HepG2 (cell line): ENCODE measurements at regions not wholly inside any gene's neighbourhood (a gene's known extent, or its start where the extent isn't known, plus 50 kb on each side); places are given as distances from the start of the nearest gene placed in this dataset.

Source experiments
- ATAC-seq: fragments of 200-7000 bp; cut with Tn5 transposase; 3 replicates; pipeline ENCODE4 v1.9.1; 2020; ENCODE audit warnings: mild to moderate bottlenecking, moderate library complexity
- BruUV-seq: library from RNA; stranded (reverse); fragments of 400-500 nt; replicated peaks from 2 replicates; lab custom pipeline; 2021; lab: Mats Ljungman, UMichigan
- CTCF ChIA-PET: fragments of 300-600 bp; formaldehyde crosslinking; extraction: SDS; loops from one replicate; lab custom pipeline; 2021; ENCODE audit warnings: low total read pairs, inconsistent platforms, low intra/inter-chr PET ratio; lab: Yijun Ruan, JAX
- POLR2A ChIA-PET: fragments of 350-600 bp; sonication (Branson Sonifier 250); formaldehyde crosslinking; loops from one replicate; lab custom pipeline; 2020; ENCODE audit warnings: antibody characterized with exemption, inconsistent platforms; lab: Yijun Ruan, JAX
- DNase-seq: peaks from one replicate; pipeline ENCODE4 v3.0.0-alpha.2; 2015; ENCODE audit warnings: low spot score
- FAIRE-seq: peaks from 3 replicates; lab custom pipeline; 2011; peaks lifted over from hg19 to GRCh38; lab: Jason Lieb, UNC
- H2AFZ ChIP-seq: one replicate; pipeline ENCODE4 v1.6.1; 2011; ENCODE audit warnings: low read length, inconsistent platforms
- H3K27ac ChIP-seq: fragments of 300-600 bp; 3 replicates; pipeline ENCODE4 v1.8.0; 2011; ENCODE audit warnings: mixed run types, mild to moderate bottlenecking, mixed read lengths, low read length, inconsistent platforms; ENCODE audit not compliant: insufficient read depth; ENCODE audit errors: extremely low read length
- H3K27me3 ChIP-seq, 2 experiments: fragments of 200-600 bp in 1 of 2; 2 replicates in 1 of 2; 3 replicates in 1 of 2; pipeline versions ENCODE4 v1.6.0 to v1.8.0; 2011; ENCODE audit warnings: low read length in 2 of 2, mild to moderate bottlenecking in 2 of 2, moderate library complexity in 2 of 2, inconsistent platforms in 1 of 2; ENCODE audit not compliant: insufficient read depth in 2 of 2, control insufficient read depth in 1 of 2
- H3K36me3 ChIP-seq, 2 experiments: fragments of 200-600 bp in 1 of 2; replicated peaks in 1 of 2; 2 replicates in 1 of 2; 3 replicates in 1 of 2; pipeline versions ENCODE4 v1.5.1 to v1.8.0; 2011; ENCODE audit warnings: low read length in 2 of 2, inconsistent platforms in 1 of 2; ENCODE audit not compliant: insufficient read depth in 2 of 2, control insufficient read depth in 1 of 2
- H3K4me1 ChIP-seq: 2 replicates; pipeline ENCODE4 v1.5.1; 2012; ENCODE audit warnings: low read length, inconsistent platforms; ENCODE audit not compliant: insufficient read depth
- H3K4me2 ChIP-seq: 2 replicates; pipeline ENCODE4 v1.6.0; 2011; ENCODE audit warnings: low read depth, low read length, inconsistent platforms
- H3K4me3 ChIP-seq, 3 experiments: fragments of 200-600 bp in 1 of 3; sonication (generic), shearing (Covaris generic) in 1 of 3; replicated peaks in 1 of 3; 2 replicates each; pipeline ENCODE4 v1.5.1; 2011 to 2016; ENCODE audit warnings: low read length in 3 of 3, inconsistent platforms in 2 of 3, low read depth in 2 of 3, mild to moderate bottlenecking in 2 of 3, control low read depth in 1 of 3, mixed read lengths in 1 of 3; ENCODE audit not compliant: insufficient read depth in 1 of 3
- H3K79me2 ChIP-seq: one replicate; pipeline ENCODE4 v1.6.1; 2011; ENCODE audit warnings: low read length, inconsistent platforms; ENCODE audit not compliant: insufficient read depth
- H3K9ac ChIP-seq: 2 replicates; pipeline ENCODE4 v1.6.0; 2011; ENCODE audit warnings: mild to moderate bottlenecking, low read depth, low read length, inconsistent platforms; ENCODE audit not compliant: insufficient read depth
- H3K9me3 ChIP-seq: 2 replicates; pipeline ENCODE4 v1.5.1; 2012; ENCODE audit warnings: mild to moderate bottlenecking, low read length
- H4K20me1 ChIP-seq: 2 replicates; pipeline ENCODE4 v1.6.0; 2011; ENCODE audit warnings: inconsistent platforms, mild to moderate bottlenecking, low read length, moderate library complexity; ENCODE audit not compliant: insufficient read depth
- ASH2L ChIP-seq: fragments of 300-600, 200-600 bp; sonication (generic); IDR thresholded peaks from 2 replicates; pipeline ENCODE4 v1.7.0; 2017; ENCODE audit warnings: low read depth, mild to moderate bottlenecking, moderate library complexity, mixed read lengths, low read length; ENCODE audit not compliant: insufficient read length
- BRD4 ChIP-seq: sonication (generic); formaldehyde crosslinking; IDR thresholded peaks from 2 replicates; pipeline ENCODE4 v1.4.0; 2020; ENCODE audit warnings: missing genetic modification reagents
- ESRRA ChIP-seq: sonication (generic); formaldehyde crosslinking; IDR thresholded peaks from 2 replicates; pipeline ENCODE4 v1.5.1; 2020; ENCODE audit warnings: mild to moderate bottlenecking, low read depth, missing genetic modification reagents
- GTF2F1 ChIP-seq: fragments of 150-350 bp; IDR thresholded peaks from 2 replicates; pipeline ENCODE4 v1.6.1; 2014; ENCODE audit warnings: low read length
- HMG20B ChIP-seq: conservative IDR thresholded peaks from 2 replicates; pipeline ENCODE4 v1.6.1; 2016; ENCODE audit warnings: missing genetic modification reagents, missing compliant biosample characterization
- MATR3 ChIP-seq: sonication (generic); formaldehyde crosslinking; IDR thresholded peaks from 2 replicates; pipeline ENCODE4 v1.4.0; 2020; ENCODE audit warnings: missing genetic modification reagents
- PHF20 ChIP-seq: sonication (generic); formaldehyde crosslinking; IDR thresholded peaks from 2 replicates; pipeline ENCODE4 v1.5.0; 2020; ENCODE audit warnings: mild to moderate bottlenecking, missing genetic modification reagents
- TBX2 ChIP-seq: sonication (generic); formaldehyde crosslinking; IDR thresholded peaks from 2 replicates; pipeline ENCODE4 v1.5.0; 2020; ENCODE audit warnings: missing genetic modification reagents, mild to moderate bottlenecking, borderline replicate concordance
- TEAD3 ChIP-seq: optimal IDR thresholded peaks from 2 replicates; pipeline ENCODE3; 2016; ENCODE audit warnings: borderline replicate concordance
- ZNF724P ChIP-seq: sonication (generic); formaldehyde crosslinking; IDR thresholded peaks from 2 replicates; pipeline ENCODE4 v1.8.0; 2022; ENCODE audit warnings: missing genetic modification reagents, borderline replicate concordance
- ZNF792 ChIP-seq: IDR thresholded peaks from 2 replicates; pipeline ENCODE4 v1.6.1; 2016
- in situ Hi-C: cut with HindIII; loops from 2 replicates; pipeline ENCODE4 v1.10.0; 2017; ENCODE audit warnings: low pct_unique_long_range_greater_than_20kb; ENCODE audit not compliant: extremely low pct_ligation_motif_present
- intact Hi-C: fragments of 100-400 bp; cut with micrococcal nuclease; formaldehyde crosslinking; loops from one replicate; pipeline ENCODE4 v1.10.0; 2022; ENCODE audit not compliant: unreplicated experiment
- TF ChIP-seq, protein P1 (sequence below): sonication (generic); formaldehyde crosslinking; IDR thresholded peaks from 2 replicates; pipeline ENCODE4 v1.4.0; 2020; ENCODE audit warnings: mild to moderate bottlenecking, missing genetic modification reagents, borderline replicate concordance
- TF ChIP-seq, protein P2 (sequence below): sonication (generic); formaldehyde crosslinking; IDR thresholded peaks from 2 replicates; pipeline ENCODE4 v1.4.0; 2020; ENCODE audit warnings: low read depth, mild to moderate bottlenecking, missing genetic modification reagents
- TF ChIP-seq, protein P3 (sequence below): IDR thresholded peaks from 2 replicates; pipeline ENCODE4 v1.6.1; 2012; ENCODE audit warnings: low read length, improper control_type of control experiment

DNA sequence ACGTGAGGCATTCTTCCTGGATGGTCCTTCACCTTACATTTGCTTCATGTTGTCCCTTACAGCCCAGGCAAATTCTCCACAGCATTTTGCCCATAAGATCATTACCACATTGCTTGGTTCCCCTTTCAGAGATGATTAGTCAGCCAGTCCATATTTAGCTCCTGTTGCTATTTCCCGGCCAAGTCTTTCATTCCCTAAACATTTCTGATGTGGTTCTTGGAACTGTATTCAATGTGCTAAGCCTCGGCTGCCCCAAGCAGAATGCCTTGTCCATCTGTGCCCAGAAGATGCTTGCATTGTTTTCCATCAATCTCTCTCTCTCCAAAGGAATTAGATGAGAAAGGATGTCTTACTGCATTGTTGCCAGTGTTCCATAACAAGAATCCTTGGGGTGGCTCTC is 420.9 kb upstream of the CAMK1G start (continued):
- TF ChIP-seq MATR3 (CRISPR knock-in tag) (no peak), TBX2 (no peak), ZNF792 (CRISPR knock-in tag) (no peak)
- TF ChIP-seq, all 625 proteins: peak for 0

DNA sequence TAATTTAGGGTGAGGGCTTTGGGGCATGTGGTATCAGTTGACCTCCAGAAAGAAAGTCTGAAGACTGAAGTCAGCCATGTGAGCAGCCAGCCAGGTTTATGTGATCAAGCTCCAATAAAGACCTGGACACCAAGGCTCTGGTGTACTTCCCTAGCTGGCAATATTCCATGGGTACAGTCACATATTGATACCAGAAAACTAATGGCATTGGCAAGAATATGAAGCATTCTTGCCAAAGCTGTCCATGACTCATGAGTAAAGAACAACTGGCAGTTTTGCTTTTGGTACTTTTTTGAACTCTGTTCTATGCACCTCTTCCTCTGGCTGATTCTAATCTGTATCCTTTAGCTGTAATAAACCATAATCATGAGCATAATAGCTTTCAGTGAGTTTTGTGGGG is 415.3 kb upstream of the CAMK1G start:
- Histone ChIP-seq H3K27me3 (no peaks in the 10 kb centered on the region), H3K9me3 (peaks cover 78% of the 10 kb centered on the region), H3K36me3 (no peaks in the 10 kb centered on the region), H3K4me1 (no peaks in the 10 kb centered on the region), H3K79me2 (no peaks in the 10 kb centered on the region), H3K4me3 (no peak overlapping the region), H3K9ac (no peak overlapping the region), H2AFZ (no peak overlapping the region), H3K27ac (no peak overlapping the region), H4K20me1 (no peaks in the 10 kb centered on the region), H3K4me2 (no peak overlapping the region)
- in situ Hi-C loops (no loop called here), intact Hi-C loops (no loop called here)
- no peak for FAIRE-seq
- TF ChIP-seq HMG20B (no peak), TEAD3 (no peak), BRD4 (CRISPR knock-in tag) (no peak), ESRRA (CRISPR knock-in tag) (no peak), PHF20 (CRISPR knock-in tag) (no peak), GTF2F1 (no peak), ASH2L (no peak), ZNF724P (no peak)
- TF ChIP-seq, protein P1, sequence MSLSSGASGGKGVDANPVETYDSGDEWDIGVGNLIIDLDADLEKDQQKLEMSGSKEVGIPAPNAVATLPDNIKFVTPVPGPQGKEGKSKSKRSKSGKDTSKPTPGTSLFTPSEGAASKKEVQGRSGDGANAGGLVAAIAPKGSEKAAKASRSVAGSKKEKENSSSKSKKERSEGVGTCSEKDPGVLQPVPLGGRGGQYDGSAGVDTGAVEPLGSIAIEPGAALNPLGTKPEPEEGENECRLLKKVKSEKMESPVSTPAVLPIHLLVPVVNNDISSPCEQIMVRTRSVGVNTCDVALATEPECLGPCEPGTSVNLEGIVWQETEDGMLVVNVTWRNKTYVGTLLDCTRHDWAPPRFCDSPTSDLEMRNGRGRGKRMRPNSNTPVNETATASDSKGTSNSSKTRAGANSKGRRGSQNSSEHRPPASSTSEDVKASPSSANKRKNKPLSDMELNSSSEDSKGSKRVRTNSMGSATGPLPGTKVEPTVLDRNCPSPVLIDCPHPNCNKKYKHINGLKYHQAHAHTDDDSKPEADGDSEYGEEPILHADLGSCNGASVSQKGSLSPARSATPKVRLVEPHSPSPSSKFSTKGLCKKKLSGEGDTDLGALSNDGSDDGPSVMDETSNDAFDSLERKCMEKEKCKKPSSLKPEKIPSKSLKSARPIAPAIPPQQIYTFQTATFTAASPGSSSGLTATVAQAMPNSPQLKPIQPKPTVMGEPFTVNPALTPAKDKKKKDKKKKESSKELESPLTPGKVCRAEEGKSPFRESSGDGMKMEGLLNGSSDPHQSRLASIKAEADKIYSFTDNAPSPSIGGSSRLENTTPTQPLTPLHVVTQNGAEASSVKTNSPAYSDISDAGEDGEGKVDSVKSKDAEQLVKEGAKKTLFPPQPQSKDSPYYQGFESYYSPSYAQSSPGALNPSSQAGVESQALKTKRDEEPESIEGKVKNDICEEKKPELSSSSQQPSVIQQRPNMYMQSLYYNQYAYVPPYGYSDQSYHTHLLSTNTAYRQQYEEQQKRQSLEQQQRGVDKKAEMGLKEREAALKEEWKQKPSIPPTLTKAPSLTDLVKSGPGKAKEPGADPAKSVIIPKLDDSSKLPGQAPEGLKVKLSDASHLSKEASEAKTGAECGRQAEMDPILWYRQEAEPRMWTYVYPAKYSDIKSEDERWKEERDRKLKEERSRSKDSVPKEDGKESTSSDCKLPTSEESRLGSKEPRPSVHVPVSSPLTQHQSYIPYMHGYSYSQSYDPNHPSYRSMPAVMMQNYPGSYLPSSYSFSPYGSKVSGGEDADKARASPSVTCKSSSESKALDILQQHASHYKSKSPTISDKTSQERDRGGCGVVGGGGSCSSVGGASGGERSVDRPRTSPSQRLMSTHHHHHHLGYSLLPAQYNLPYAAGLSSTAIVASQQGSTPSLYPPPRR, result no peak
- TF ChIP-seq, protein P2, sequence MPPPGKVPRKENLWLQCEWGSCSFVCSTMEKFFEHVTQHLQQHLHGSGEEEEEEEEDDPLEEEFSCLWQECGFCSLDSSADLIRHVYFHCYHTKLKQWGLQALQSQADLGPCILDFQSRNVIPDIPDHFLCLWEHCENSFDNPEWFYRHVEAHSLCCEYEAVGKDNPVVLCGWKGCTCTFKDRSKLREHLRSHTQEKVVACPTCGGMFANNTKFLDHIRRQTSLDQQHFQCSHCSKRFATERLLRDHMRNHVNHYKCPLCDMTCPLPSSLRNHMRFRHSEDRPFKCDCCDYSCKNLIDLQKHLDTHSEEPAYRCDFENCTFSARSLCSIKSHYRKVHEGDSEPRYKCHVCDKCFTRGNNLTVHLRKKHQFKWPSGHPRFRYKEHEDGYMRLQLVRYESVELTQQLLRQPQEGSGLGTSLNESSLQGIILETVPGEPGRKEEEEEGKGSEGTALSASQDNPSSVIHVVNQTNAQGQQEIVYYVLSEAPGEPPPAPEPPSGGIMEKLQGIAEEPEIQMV (CRISPR knock-in tag), result no peak
- TF ChIP-seq, protein P3, sequence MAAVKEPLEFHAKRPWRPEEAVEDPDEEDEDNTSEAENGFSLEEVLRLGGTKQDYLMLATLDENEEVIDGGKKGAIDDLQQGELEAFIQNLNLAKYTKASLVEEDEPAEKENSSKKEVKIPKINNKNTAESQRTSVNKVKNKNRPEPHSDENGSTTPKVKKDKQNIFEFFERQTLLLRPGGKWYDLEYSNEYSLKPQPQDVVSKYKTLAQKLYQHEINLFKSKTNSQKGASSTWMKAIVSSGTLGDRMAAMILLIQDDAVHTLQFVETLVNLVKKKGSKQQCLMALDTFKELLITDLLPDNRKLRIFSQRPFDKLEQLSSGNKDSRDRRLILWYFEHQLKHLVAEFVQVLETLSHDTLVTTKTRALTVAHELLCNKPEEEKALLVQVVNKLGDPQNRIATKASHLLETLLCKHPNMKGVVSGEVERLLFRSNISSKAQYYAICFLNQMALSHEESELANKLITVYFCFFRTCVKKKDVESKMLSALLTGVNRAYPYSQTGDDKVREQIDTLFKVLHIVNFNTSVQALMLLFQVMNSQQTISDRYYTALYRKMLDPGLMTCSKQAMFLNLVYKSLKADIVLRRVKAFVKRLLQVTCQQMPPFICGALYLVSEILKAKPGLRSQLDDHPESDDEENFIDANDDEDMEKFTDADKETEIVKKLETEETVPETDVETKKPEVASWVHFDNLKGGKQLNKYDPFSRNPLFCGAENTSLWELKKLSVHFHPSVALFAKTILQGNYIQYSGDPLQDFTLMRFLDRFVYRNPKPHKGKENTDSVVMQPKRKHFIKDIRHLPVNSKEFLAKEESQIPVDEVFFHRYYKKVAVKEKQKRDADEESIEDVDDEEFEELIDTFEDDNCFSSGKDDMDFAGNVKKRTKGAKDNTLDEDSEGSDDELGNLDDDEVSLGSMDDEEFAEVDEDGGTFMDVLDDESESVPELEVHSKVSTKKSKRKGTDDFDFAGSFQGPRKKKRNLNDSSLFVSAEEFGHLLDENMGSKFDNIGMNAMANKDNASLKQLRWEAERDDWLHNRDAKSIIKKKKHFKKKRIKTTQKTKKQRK, result no peak
- no peak for ATAC-seq
- DNase-seq, result no peak
- BruUV-seq, result no TSS peak
- ChIA-PET POLR2A (no interaction called here), CTCF (no interaction called here)
